ENCODE measurements at regions not wholly inside any gene's neighbourhood (a gene's known extent, or its start where the extent isn't known, plus 50 kb on each side); places are given as distances from the start of the nearest gene placed in this dataset.
"Not testable (repeated sequence)": the region's sequence is repeated elsewhere in the genome, so short reads cannot be mapped to it uniquely, and the experiment has no call there.

DNA sequence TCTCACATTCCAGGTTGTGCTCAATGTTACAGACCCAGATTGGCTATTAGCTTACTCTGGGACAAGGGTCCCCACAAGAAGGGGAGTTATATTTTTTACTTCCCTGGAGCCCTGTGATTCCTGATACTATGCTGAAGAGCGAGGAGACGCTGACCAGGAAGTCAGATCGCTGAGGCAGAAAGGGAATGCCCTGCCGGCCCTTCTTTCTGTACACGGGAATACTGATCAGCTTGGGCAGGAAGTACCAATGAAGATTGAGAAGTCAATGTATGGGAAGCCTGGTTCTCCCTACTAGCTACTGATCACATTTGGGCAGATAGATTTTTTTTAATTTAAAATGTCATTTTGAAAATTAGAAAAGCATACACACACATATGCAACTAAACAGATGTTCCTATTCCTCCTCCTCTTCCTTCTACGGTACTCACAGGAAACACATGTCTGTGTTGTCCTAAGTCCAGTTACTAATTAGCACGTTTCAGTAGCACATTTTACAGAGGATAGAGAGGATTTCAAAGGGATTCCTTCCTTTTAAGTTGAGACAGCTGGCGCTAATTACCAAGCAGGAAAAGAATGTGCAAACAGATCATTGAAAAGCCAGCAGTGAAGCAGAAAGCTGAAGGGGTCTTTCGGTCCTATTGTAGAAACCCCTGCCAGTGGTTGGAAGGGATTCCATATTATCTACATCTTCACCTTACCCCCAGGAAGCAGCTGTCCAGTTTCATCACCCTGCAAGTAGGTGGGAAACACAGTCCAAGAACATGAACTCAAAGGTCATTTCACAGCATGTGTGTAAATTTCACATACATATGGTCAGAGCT lies 292.4 kb downstream of the DUSP6 start:
- DNase-seq (ENCODE audit: low spot score) = no peak

DNA sequence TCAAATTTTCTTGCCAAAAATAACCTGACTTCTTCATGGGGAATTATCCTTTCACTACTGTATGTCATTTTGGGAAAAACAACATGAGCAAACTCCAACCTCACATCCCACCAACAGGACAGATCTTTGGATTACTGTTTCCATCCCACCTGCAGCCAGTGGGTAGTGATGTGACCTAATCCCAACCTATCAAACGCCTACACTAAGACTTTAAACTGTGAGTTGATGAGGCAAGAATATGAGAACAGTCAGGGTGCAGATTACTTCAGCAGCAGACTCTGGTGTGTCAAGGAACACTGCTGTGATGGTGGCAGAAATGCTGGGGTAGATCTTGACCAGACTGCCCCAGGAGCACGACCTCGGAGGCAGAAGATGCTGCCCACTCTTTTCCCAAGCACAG lies 293.2 kb downstream of the DUSP6 start:
- no peak for DNase-seq (ENCODE audit: low spot score)

DNA sequence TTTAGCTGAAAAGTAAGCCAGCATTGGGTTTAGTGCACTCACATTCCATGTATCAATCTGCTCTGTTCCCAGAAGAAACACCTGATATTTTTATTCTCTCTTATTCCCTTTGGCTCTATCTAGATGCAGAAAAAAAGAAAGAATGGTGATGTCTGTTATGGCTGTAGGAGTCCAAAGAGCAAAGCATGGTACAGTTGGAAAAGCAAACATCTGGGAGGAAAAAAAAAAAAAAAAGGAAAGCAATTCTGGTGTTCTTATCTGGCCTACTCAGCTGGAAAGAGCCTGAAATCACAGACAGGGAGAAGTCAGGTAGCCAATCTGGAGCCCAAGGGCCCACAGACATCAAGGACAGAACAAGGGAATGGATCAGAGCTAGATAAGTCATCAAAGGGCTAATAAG lies 293.9 kb downstream of the DUSP6 start:
- no peak for DNase-seq (ENCODE audit: low spot score)

DNA sequence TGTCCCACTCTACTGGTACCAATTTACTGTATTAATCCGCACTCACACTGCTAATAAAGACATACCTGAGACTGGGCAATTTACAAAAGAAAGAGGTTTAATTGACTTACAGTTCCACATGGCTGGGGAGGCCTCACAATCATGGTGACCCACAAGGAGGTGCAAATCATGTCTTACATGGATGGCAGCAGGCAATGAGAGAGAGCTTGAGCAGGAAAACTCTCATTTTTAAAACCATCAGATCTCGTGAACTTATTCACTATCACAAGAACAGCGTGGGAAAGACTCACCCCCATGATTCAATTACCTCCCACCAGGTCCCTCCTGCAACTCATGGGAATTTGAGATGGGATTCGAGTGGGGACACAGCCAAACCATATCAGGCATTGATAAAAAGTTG lies 298.5 kb downstream of the DUSP6 start:
- DNase-seq (ENCODE audit: low spot score) = not testable (repeated sequence)

DNA sequence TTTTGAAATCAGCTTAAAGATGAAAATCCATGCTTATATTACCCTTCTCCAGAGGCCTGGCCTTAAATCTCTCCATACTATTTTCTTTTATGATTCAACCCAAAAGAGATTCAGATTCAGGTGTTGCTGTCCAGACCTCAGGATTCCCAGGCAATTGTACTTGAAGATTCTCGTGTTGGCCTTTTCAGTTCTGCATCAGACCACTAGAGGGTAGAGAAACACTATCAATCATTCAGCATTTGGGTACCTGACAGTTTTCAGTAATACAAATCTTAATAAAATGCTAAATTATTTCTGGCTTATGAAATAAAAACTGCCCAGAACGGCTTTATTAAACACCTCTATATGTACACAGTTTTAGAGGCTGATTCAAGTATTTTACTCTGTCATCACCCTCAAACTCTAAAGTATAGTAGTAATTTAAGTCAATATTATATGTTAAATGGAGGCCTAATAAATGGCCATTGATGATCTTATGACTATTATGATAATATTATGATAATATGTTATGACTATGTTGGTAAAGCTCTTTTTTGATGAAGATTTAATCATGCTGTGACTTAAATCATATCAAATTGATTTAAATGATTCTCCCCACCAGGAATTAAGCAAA lies 301.1 kb downstream of the DUSP6 start:
- DNase-seq (ENCODE audit: low spot score) = peak; percentile 58

DNA sequence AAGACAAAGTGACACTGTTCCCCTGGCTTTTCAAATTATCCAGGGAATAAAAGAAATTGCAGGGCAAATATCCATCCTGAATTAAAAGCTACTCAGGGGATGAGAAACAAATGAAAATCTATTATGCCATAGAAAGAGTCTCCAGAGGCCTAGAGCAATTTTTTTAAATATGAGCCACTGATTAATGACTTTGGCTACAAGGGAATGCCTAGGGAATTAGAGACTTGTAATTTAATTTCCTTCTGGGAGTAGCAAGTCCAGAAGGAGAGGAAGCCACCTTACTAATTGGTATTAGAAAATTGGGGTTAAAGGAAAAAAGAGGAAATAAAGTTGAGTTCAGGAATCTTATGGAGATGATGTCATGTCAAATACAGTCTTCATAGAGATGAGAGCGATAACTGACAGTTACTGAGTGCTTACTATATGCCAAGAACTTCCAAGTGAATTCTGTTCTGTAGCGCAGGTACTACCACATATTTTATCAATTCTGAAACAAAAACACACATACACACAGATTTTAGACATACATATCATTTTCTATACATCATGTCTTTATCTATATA lies 304.4 kb downstream of the DUSP6 start:
- no peak for DNase-seq (ENCODE audit: low spot score)

DNA sequence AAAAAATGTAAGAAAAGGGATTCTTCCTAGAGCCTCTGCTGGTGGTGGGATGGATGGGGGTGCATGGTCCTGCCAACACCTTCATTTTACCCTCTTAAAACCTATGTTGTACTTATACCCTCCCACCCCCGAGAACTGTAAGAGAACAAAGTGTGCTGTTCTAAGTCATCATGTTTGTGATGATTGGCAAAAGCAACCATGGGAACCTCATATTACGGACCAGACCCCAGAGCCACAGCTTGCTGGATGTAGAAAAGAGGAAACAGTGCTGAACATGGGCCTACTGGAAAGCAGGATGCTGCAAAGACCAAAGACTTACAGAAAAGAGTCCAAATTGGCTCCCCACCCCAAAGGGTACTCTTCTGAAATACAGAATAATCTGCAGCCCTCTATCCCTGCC lies 311.2 kb downstream of the DUSP6 start:
- no peak for DNase-seq (ENCODE audit: low spot score)

DNA sequence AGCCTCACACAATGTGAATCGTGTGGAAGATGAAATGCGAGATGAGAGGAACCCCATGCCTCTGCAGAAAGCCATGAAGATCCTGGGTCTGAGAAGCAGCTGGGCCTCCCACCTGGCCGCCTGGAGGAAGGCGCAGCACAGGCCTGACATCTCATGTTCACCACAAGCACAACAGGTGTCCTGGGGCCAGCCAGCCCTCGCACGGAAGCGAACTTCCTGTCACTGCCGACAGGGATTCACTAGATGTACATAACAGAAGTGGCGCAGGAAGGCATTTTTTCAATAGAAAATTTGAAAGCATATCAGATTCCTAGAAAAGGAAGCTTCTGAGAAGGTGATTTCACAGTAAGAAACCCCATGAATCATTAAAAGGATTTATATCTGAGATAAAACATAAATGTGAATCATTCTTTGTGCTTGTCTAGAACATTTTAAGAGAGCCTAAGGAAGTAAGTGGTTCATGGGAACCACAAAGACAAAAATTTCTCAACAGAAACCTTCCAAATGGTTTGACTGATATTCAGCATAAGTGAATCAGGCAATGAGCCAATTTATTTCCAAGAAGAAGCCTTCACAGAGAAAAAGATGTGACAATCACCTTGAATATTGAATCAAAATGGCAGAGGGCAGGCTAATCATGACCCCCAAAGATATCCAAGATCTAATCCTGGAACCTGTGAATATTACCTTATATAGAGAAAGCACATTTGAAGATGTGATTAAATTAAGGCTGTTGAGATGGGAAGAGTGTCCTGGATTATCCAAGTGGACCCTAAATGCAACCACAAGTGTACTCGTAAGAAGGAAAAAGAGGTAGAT lies 311.9 kb downstream of the DUSP6 start:
- DNase-seq (ENCODE audit: low spot score) = peak; percentile 83

DNA sequence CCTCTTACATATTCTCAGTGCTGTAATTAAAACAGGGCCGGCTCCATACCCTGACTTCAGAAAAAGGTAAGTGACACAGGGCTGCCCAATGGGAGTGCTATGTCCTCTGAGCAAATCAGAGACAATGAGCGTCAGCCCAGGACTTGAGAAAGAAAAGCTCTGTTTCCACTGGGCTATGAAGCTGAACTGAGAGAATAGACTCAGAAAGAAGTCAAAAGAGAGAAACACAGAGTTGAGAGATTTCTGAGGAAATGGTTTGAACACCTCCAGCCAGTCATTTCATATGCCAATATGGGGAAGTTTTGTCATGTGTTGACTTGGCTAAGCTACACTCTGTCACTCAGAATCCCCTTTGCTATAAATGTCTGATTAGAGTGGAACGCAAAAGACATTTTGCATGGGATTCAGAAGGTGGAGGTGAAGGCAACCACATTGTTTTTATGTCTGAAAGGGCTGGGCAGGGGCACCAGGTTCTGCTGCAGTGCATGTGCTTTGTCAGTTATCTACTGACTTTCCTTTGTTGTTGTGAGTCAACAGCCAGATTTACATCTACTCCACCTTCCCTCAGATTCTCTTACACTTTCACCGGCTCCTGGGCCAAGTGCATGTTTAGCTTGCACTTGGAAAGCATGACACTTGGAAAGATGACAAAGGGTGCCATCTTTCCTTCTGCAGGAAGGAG lies 313.3 kb downstream of the DUSP6 start:
- no peak for DNase-seq (ENCODE audit: low spot score)

DNA sequence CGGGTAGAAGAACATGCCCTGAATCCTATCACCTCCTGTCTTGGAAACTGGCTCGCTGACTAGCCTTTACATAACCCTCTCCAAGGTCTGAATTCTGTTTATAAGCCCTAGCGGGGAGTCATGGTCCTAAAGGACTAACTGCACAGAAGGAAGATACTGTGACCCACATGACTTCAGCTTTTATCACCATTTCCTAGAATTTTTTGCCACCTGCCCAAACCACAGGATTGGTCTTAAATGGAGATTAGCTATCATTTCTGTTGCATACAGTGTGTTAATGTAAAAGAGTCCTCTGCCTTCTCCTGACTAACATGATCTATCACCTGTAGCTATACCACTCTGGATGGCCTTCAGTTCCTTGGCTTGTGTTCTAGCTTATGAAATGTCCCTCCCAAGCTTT lies 319.2 kb downstream of the DUSP6 start:
- DNase-seq (ENCODE audit: low spot score) = no peak

DNA sequence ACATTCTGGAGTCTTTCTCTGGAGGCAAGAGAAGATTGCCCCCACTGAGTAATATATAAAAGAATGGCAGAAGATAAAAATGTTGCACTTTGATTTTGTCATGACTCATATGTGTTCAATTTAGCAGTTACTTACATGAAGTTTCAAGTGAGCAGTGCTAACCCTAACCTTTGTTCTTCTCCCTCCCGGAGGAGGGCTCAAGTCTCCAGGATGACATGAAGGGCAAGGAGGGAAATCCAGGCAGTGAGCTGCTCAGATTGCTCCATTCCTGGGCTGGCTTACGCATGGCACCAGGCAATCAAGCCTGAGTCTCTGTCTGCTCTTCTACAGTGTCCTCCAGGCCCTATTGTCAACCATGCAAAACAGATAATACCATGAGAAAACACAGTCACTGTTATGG lies 322.3 kb downstream of the DUSP6 start:
- DNase-seq (ENCODE audit: low spot score) = no peak

DNA sequence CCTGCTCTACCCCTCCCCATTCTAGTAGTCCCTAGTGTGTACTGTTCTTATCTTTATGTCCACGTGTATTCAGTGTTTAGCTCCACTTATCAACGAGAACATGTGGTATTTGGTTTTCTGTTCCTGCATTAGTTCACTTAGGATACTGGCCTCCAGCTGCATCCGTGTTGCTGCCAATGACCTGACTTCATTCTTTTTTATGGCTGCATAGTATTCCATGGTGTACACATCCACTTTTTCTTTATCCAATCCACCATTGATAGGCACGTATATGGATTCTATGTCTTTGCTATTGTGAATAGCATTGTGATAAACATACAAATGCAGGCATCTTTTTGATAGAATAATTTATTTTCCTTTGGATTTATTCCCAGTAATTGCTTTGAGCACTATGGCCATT lies 327.7 kb downstream of the DUSP6 start:
- no peak for DNase-seq (ENCODE audit: low spot score)

DNA sequence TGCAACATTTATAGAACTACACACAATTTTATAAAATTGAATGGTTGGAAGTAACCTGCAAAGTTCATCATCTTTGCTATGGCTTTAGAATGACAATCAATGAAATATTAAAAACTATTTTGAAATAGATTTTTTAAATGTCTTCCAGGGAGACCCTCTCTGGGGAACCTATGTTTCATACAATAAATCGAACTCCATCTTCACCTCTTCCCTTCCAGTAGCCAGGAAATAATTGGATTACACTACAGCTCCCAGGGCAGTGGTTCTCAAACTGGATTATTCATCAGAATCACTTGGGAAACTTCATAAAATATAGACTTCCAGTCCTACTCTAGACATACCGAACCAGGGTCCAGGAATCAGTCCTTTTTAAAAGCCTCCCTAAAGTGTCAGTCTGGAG lies 328.4 kb downstream of the DUSP6 start:
- no peak for DNase-seq (ENCODE audit: low spot score)

DNA sequence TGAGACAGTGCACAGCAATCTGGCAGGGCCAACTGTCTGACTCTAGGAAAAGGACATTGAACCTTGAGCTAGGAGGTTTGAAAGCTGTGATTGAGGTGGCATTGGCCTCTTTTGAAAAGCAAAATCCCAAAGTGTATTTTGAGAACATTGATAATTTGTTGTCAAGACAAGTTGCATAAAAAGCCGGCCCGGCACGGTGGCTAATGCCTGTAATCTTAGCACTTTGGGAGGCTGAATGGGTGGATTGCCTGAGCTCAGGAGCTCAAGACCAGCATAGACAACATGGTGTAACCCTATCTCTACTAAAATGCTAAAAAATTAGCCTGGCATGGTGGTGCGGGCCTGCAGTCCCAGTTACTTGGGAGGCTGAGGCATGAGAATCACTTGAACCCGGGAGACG lies 331.6 kb downstream of the DUSP6 start:
- DNase-seq (ENCODE audit: low spot score) = no peak

DNA sequence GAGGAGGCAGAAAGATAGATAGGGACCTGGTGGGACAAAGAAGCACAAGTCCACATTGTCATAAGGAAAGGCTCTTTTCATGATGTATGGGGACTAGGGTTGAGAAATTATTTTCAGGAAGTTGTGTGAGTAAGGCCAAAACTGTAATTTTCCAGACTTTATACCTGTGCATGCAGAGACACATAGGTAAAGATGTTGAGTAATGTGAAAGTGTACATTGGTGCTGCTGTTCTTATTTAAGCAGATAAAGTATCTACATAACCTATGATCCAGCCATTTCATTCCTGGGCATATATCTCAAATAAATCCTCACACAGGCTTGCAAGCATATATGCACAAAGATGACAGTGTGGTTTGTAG lies 332.2 kb downstream of the DUSP6 start:
- no peak for DNase-seq (ENCODE audit: low spot score)

DNA sequence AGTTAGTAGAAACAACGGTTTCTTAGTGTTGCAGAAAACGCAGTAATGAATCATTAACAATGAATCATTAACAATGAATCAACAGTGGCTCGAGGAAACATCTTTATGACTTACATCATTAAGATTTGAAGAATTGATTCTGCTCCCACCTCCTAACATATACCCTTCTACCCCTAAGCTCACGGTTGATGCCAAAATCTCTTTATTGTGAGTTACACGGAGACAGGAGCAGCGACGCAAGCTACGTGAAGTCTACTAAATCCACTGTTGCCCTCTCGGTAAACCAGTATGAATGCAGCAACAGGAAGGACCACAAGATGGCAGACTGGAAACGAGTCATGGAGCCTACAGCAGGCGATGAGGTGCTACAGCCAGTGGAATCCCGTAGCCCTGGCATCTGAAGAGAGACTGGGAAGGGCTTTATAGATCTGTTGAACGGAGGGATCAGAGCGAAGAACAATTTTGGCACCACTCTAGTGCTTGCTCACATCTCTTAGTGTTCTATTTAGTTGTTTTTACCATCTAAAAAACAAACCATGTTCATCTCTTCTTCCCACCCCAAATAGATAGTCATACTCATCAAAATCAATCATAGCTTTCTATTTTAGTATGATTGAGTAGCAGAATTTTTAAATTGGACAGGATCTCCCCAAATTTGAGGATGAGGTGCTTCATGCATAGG lies 332.7 kb downstream of the DUSP6 start:
- peak; percentile 79 for DNase-seq (ENCODE audit: low spot score)

DNA sequence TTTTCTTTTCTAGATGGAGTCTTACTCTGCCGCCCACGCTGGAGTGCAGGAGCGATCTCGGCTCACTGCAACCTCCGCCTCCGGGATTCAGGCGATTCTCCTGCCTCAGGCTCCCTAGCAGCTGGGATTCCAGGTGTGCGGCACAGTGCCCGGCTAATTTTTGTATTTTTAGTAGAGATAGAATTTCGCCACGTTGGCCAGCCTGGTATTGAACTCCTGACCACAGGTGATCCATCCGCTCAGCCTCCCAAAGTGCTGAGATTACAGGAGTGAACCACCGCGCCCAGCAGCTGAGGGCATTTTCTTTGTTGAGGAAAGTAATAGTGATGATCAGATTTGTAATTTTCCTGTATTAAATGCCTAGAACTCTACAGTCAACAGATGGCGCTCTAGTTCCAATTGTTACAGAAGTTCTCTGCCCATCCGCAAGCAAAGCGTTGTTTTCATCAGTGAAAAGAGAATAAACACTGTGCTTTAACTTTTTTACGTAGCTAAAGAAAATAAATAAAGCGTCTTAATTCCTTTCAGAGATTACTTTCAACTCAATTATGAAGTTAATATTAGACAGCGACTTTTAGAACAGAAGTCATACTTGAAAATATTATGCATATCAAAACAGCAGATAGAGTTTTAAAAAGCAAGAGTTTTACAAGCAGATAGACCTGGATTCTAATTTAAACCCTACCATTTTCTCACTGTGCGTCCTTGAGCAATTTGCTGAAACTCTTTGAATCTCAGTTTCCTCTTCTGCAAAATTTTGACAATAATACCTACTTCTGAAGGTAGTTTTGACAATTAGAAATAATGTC lies 335.1 kb downstream of the DUSP6 start:
- peak; percentile 71 for DNase-seq (ENCODE audit: low spot score)

DNA sequence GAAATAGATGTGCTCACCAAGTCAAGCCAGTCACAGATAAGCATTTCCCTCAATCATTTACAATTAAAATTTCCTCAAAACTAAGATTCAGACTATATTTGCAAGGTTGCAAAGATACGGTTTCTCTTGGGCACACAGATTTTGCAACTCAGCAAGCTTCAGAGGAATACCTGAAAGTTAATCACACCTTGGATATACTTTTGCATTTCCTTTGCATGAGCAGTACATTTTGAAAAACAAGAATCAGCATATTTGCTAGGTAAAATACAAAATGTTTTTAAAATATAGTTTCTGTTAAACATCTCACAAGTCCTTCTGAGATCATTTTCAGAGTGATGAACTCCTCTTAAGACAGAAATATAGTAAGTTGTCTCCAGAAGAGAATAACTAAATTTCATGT lies 336.9 kb downstream of the DUSP6 start:
- no peak for DNase-seq (ENCODE audit: low spot score)

DNA sequence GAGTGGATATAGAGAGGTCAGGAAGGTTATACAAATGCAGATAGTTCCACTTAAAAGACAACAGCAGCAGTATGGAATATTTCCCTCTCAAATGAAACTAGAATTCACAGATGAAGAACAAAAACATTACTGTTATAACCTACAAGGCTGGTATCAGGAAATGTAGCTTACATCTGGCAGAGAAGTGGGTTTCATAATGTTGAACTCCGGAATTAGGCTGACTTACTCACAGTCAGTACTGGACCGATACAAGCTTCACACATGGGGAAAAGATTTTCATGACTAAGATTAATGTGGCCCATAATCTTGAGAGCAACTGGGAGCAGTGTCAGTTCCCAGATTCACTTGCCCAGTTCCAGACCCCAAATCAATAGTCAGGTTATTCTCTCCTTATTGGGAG lies 353.9 kb downstream of the DUSP6 start:
- DNase-seq (ENCODE audit: low spot score) = no peak

DNA sequence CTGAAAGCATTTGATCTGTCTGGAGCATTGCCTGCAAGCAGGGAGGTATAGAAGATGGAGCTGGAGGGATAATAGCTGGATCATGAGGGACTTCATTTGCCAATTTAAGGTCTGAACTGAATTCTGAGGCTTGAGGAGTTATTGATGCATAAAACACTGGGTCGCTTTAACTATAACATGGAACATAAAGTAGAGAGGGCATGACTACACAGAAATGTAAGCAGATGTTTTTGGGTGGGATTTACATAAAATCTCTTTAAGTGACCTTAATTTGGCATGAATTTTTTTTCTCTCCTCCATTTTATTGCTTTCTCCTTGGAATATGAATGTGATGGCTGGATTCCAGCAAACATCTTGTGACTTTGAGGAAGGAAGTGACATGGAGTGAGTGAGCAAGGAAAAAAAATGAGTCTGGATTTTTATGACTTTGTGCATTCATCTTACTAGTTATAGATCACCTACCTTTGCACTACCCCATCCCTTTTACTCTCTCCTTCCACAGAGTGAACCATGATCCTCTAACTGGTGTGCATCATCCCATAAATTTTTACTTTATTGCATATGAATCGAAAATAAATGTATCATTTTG lies 356.0 kb downstream of the DUSP6 start:
- DNase-seq (ENCODE audit: low spot score) = no peak

Measured in CD4-positive, alpha-beta T cell treated with Interleukin-15 for 4 hours (primary cell).